H1 (cell line): ENCODE measurements at regions not wholly inside any gene's neighbourhood (a gene's known extent, or its start where the extent isn't known, plus 50 kb on each side); places are given as distances from the start of the nearest gene placed in this dataset.

ENCODE experiments used
- CTCF ChIA-PET: fragments of 300-600 bp; sonication (Branson Sonifier 250); formaldehyde crosslinking; loops from one replicate; lab custom pipeline; 2021; ENCODE audit not compliant: partially characterized antibody; lab: Charles Lee
- POLR2A ChIA-PET: fragments of 300-600 bp; sonication (Branson Sonifier 250); formaldehyde crosslinking; loops from one replicate; lab custom pipeline; 2021; ENCODE audit warnings: inconsistent platforms; ENCODE audit not compliant: partially characterized antibody; lab: Charles Lee
- DNase-seq, 2 experiments: peaks; one replicate each; pipeline versions ENCODE4 v3.0.0 to v3.0.0-alpha.2; 2010 to 2022; ENCODE audit warnings: low spot score in 2 of 2, low read depth in 1 of 2, mixed read lengths in 1 of 2
- FAIRE-seq: peaks from 2 replicates; lab custom pipeline; 2011; peaks lifted over from hg19 to GRCh38; lab: Jason Lieb, UNC
- H2AFZ ChIP-seq: 2 replicates; pipeline ENCODE4 v1.8.1; 2012; ENCODE audit warnings: low read length, inconsistent platforms
- H2AK5ac ChIP-seq: 2 replicates; pipeline ENCODE4 v1.6.1; 2013; ENCODE audit warnings: low read depth, low read length
- H2BK120ac ChIP-seq: replicated peaks from 2 replicates; pipeline ENCODE3; 2013; ENCODE audit warnings: low read depth, low read length, inconsistent platforms
- H2BK12ac ChIP-seq: 2 replicates; pipeline ENCODE4 v1.6.1; 2013; ENCODE audit warnings: low read depth, low read length
- H2BK15ac ChIP-seq: 2 replicates; pipeline ENCODE4 v1.6.1; 2013; ENCODE audit warnings: low read length
- H2BK20ac ChIP-seq: 2 replicates; pipeline ENCODE4 v1.6.1; 2013; ENCODE audit warnings: low read length
- H2BK5ac ChIP-seq: 2 replicates; pipeline ENCODE4 v1.6.1; 2013; ENCODE audit warnings: low read depth, low read length
- H3K14ac ChIP-seq: 2 replicates; pipeline ENCODE4 v1.6.1; 2013; ENCODE audit warnings: inconsistent platforms; ENCODE audit not compliant: insufficient read length
- H3K18ac ChIP-seq: 2 replicates; pipeline ENCODE4 v1.6.1; 2013; ENCODE audit warnings: low read length; ENCODE audit errors: extremely low read depth
- H3K23ac ChIP-seq: 2 replicates; pipeline ENCODE4 v1.6.1; 2013; ENCODE audit warnings: inconsistent platforms; ENCODE audit not compliant: insufficient read length
- H3K23me2 ChIP-seq: 2 replicates; pipeline ENCODE4 v1.6.1; 2013; ENCODE audit warnings: low read depth, low read length
- H3K27ac ChIP-seq: 2 replicates; pipeline ENCODE4 v1.6.1; 2011; ENCODE audit warnings: low read depth, low read length, inconsistent platforms
- H3K27me3 ChIP-seq, 4 experiments: replicated peaks in 1 of 4; 1 replicate in 1 of 4; 2 replicates in 3 of 4; pipeline versions ENCODE4 v1.6.1 to v1.8.1; 2011 to 2013; ENCODE audit warnings: low read length in 3 of 4, mild to moderate bottlenecking in 3 of 4, inconsistent platforms in 2 of 4, mixed read lengths in 2 of 4, moderate library complexity in 1 of 4; ENCODE audit not compliant: control insufficient read depth in 3 of 4, insufficient read depth in 3 of 4; ENCODE audit errors: extremely low read depth in 1 of 4
- H3K36me3 ChIP-seq, 4 experiments: 2 replicates each; pipeline versions ENCODE4 v1.6.1 to v1.8.1; 2011 to 2013; ENCODE audit warnings: mild to moderate bottlenecking in 4 of 4, low read length in 3 of 4, moderate library complexity in 2 of 4, control low read depth in 1 of 4, inconsistent platforms in 1 of 4; ENCODE audit not compliant: insufficient read depth in 4 of 4, control insufficient read depth in 2 of 4
- H3K4ac ChIP-seq: replicated peaks from 2 replicates; pipeline ENCODE3; 2013; ENCODE audit warnings: low read length, low read depth, mixed read lengths, inconsistent platforms; ENCODE audit not compliant: insufficient read length
- H3K4me1 ChIP-seq, 4 experiments: replicated peaks in 1 of 4; 1 replicate in 1 of 4; 2 replicates in 3 of 4; pipeline versions ENCODE4 v1.6.1 to v1.8.1; 2011 to 2013; ENCODE audit warnings: low read length in 3 of 4, inconsistent platforms in 2 of 4, mixed read lengths in 1 of 4; ENCODE audit not compliant: insufficient read depth in 4 of 4, control insufficient read depth in 3 of 4
- H3K4me2 ChIP-seq, 2 experiments: 2 replicates each; pipeline versions ENCODE4 v1.6.1 to v1.8.1; 2011 to 2013; ENCODE audit warnings: low read depth in 2 of 2, low read length in 2 of 2, control low read depth in 1 of 2, inconsistent platforms in 1 of 2, mild to moderate bottlenecking in 1 of 2; ENCODE audit not compliant: insufficient read depth in 1 of 2
- H3K4me3 ChIP-seq, 4 experiments: fragments of 200-600, 300-600 bp in 1 of 4; sonication (generic), shearing (Covaris generic), sonication (Bioruptor Twin) in 1 of 4; 2 replicates each; pipeline versions ENCODE4 v1.5.1 to v1.8.1; 2011 to 2016; ENCODE audit warnings: low read length in 4 of 4, low read depth in 3 of 4, control low read depth in 2 of 4, inconsistent platforms in 2 of 4, mild to moderate bottlenecking in 2 of 4, mixed read lengths in 1 of 4, moderate library complexity in 1 of 4; ENCODE audit not compliant: insufficient read depth in 2 of 4; ENCODE audit errors: extremely low read depth in 1 of 4
- H3K56ac ChIP-seq: replicated peaks from 2 replicates; pipeline ENCODE3; 2013; ENCODE audit warnings: low read depth, mild to moderate bottlenecking, mixed read lengths, low read length, inconsistent platforms; ENCODE audit not compliant: insufficient read length
- H3K79me1 ChIP-seq: 2 replicates; pipeline ENCODE4 v1.6.1; 2013; ENCODE audit warnings: low read depth, low read length, control low read depth
- H3K79me2 ChIP-seq, 2 experiments: 2 replicates each; pipeline versions ENCODE4 v1.6.1 to v1.8.1; 2012 to 2013; ENCODE audit warnings: low read length in 2 of 2, mild to moderate bottlenecking in 2 of 2, inconsistent platforms in 1 of 2; ENCODE audit not compliant: insufficient read depth in 2 of 2, control insufficient read depth in 1 of 2
- H3K9ac ChIP-seq, 4 experiments: replicated peaks in 1 of 4; 1 replicate in 1 of 4; 2 replicates in 3 of 4; pipeline versions ENCODE4 v1.6.1 to v1.8.1; 2011 to 2013; ENCODE audit warnings: low read depth in 3 of 4, low read length in 3 of 4, control low read depth in 2 of 4, mild to moderate bottlenecking in 2 of 4, moderate library complexity in 2 of 4, inconsistent platforms in 1 of 4; ENCODE audit errors: extremely low read depth in 1 of 4
- H3K9me3 ChIP-seq, 2 experiments: 2 replicates each; pipeline versions ENCODE4 v1.6.1 to v1.8.1; 2012 to 2013; ENCODE audit warnings: mild to moderate bottlenecking in 2 of 2, moderate library complexity in 2 of 2, control low read depth in 1 of 2, inconsistent platforms in 1 of 2, low read depth in 1 of 2, low read length in 1 of 2, mixed read lengths in 1 of 2; ENCODE audit not compliant: insufficient read depth in 2 of 2
- H4K20me1 ChIP-seq, 2 experiments: replicated peaks in 1 of 2; 2 replicates each; pipeline versions ENCODE3 to v1.8.1; 2011 to 2013; ENCODE audit warnings: inconsistent platforms in 2 of 2, low read length in 2 of 2, mild to moderate bottlenecking in 1 of 2; ENCODE audit not compliant: insufficient read depth in 2 of 2, control insufficient read depth in 1 of 2
- H4K5ac ChIP-seq: 2 replicates; pipeline ENCODE4 v1.6.1; 2013; ENCODE audit warnings: low read length, low read depth, mixed read lengths, inconsistent platforms; ENCODE audit not compliant: insufficient read length
- H4K8ac ChIP-seq: 2 replicates; pipeline ENCODE4 v1.8.0; 2013; ENCODE audit warnings: mild to moderate bottlenecking, moderate library complexity, low read length, inconsistent platforms; ENCODE audit not compliant: insufficient read depth; ENCODE audit errors: extremely low read depth
- H4K91ac ChIP-seq: replicated peaks from 2 replicates; pipeline ENCODE3; 2013; ENCODE audit warnings: low read length, mixed read lengths, inconsistent platforms; ENCODE audit not compliant: insufficient read length
- CREB1 ChIP-seq: IDR thresholded peaks from 2 replicates; pipeline ENCODE4 v1.6.1; 2012; ENCODE audit warnings: inconsistent platforms
- EP300 ChIP-seq, 2 experiments: IDR thresholded peaks; 1 replicate in 1 of 2; 2 replicates in 1 of 2; pipeline ENCODE4 v1.6.1; 2011 to 2012; ENCODE audit warnings: low read depth in 2 of 2, low read length in 2 of 2, mild to moderate bottlenecking in 2 of 2, borderline replicate concordance in 1 of 2, inconsistent platforms in 1 of 2, moderate library complexity in 1 of 2
- KDM1A ChIP-seq: fragments of 200-600, 300-600 bp; sonication (generic); IDR thresholded peaks from 2 replicates; pipeline ENCODE4 v1.7.1; 2016; ENCODE audit warnings: mild to moderate bottlenecking, low read length, borderline replicate concordance
- KDM5A ChIP-seq: fragments of 200-600 bp; IDR thresholded peaks from 2 replicates; pipeline ENCODE4 v1.7.1; 2012; ENCODE audit warnings: mild to moderate bottlenecking, low read length, inconsistent platforms, mixed read lengths
- NRF1 ChIP-seq: IDR thresholded peaks from 2 replicates; pipeline ENCODE4 v1.6.1; 2011; ENCODE audit warnings: mild to moderate bottlenecking, low read depth, low read length, improper control_type of control experiment
- POLR2AphosphoS5 ChIP-seq: IDR thresholded peaks from 2 replicates; pipeline ENCODE4 v1.6.1; 2011; ENCODE audit warnings: low read depth, low read length
- RFX5 ChIP-seq: IDR thresholded peaks from 2 replicates; pipeline ENCODE4 v1.6.1; 2011; ENCODE audit warnings: low read depth, low read length, improper control_type of control experiment, borderline replicate concordance
- RXRA ChIP-seq: IDR thresholded peaks from 2 replicates; pipeline ENCODE4 v1.6.1; 2011; ENCODE audit warnings: low read depth, mild to moderate bottlenecking, low read length, moderate library complexity; ENCODE audit not compliant: insufficient read depth
- SAP30 ChIP-seq: fragments of 300-600 bp; sonication (generic); IDR thresholded peaks from 2 replicates; pipeline ENCODE4 v1.7.1; 2012; ENCODE audit warnings: low read length, moderate library complexity, mild to moderate bottlenecking, inconsistent platforms; ENCODE audit not compliant: insufficient read depth, insufficient replicate concordance
- SIX5 ChIP-seq: IDR thresholded peaks from 2 replicates; pipeline ENCODE4 v1.6.1; 2011; ENCODE audit warnings: mild to moderate bottlenecking, low read depth, low read length
- SP1 ChIP-seq: IDR thresholded peaks from 2 replicates; pipeline ENCODE4 v1.6.1; 2011; ENCODE audit warnings: low read depth, low read length
- TAF1 ChIP-seq: IDR thresholded peaks from 2 replicates; pipeline ENCODE4 v1.6.1; 2011; ENCODE audit warnings: mild to moderate bottlenecking, low read depth, low read length
- TAF7 ChIP-seq: optimal IDR thresholded peaks from 2 replicates; pipeline ENCODE3; 2011; ENCODE audit warnings: low read depth, mild to moderate bottlenecking, inconsistent platforms, low read length, moderate library complexity, borderline replicate concordance
- TCF12 ChIP-seq: IDR thresholded peaks from 2 replicates; pipeline ENCODE4 v1.6.1; 2011; ENCODE audit warnings: low read depth, mild to moderate bottlenecking, low read length
- ZNF274 ChIP-seq: IDR thresholded peaks from 2 replicates; pipeline ENCODE4 v1.7.0; 2012; ENCODE audit warnings: low read length, borderline replicate concordance; ENCODE audit errors: extremely low read depth
- WGBS, 2 experiments: shearing (Covaris generic) in 1 of 2; methylation state at CpG; one replicate each; pipeline versions ENCODE4 v1.1.6 to v1.1.7; 2013 to 2015; ENCODE audit warnings: low lambda C conversion rate in 2 of 2, mixed read lengths in 2 of 2, inconsistent platforms in 1 of 2, low coverage in 1 of 2, missing lambda C conversion rate in 1 of 2; ENCODE audit not compliant: insufficient replicate concordance in 2 of 2, insufficient coverage in 1 of 2, insufficient read length in 1 of 2; ENCODE audit errors: extremely low coverage in 1 of 2, missing lambda C conversion rate in 1 of 2; 5-methylcytosine and 5-hydroxymethylcytosine counted together
- TF ChIP-seq, protein P1 (sequence below): IDR thresholded peaks from 2 replicates; pipeline ENCODE4 v1.6.1; 2012; ENCODE audit warnings: inconsistent platforms

DNA sequence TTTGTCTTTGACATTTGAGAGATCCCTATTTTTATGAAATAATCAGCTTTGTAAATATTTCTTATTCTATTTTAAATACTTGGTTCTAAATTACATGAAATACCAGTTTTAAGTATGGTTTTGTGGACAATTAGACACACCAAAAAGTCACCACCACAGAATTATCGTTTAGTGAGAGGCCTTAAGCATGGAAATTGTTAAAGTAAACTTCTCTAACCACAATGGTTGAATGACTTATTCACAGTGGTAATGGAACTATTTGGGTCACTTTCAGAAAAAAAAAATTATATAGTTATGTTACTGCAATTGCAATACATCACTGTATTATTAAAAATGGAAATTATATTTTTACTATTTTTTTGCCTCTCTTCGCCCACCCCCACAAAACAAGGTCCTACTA is 1252.5 kb downstream of the EFNA5 start:
- H3K9me3 ChIP-seq = no peaks in the 10 kb centered on the region
- H3K14ac ChIP-seq = no peak overlapping the region
- ChIA-PET POLR2A (no interaction called here), CTCF (no interaction called here)
- no peak overlapping the region for H2BK5ac ChIP-seq
- no peak overlapping the region for H4K8ac ChIP-seq
- H4K20me1 ChIP-seq = no peaks in the 10 kb centered on the region
- H3K4me2 ChIP-seq = no peak overlapping the region
- no peaks in the 10 kb centered on the region for H3K79me1 ChIP-seq
- WGBS, 2 experiments = 90% methylated on average over 2 of the region's 2 CpGs; no CpG with 5 or more reads in 1 of the 2 experiments
- H4K5ac ChIP-seq = no peak overlapping the region
- no peak overlapping the region for H3K27ac ChIP-seq
- no peak for FAIRE-seq
- H3K79me2 ChIP-seq = no peaks in the 10 kb centered on the region
- no peak overlapping the region for H3K56ac ChIP-seq
- no peaks in the 10 kb centered on the region for H3K27me3 ChIP-seq
- H3K4me1 ChIP-seq = no peaks in the 10 kb centered on the region
- H2BK15ac ChIP-seq = no peak overlapping the region
- no peak overlapping the region for H3K9ac ChIP-seq
- H2BK120ac ChIP-seq = no peak overlapping the region
- H2BK20ac ChIP-seq = no peak overlapping the region
- H3K4me3 ChIP-seq = no peak overlapping the region
- no peaks in the 10 kb centered on the region for H3K23me2 ChIP-seq
- H2AK5ac ChIP-seq = no peak overlapping the region
- H3K36me3 ChIP-seq = no peaks in the 10 kb centered on the region
- H3K18ac ChIP-seq = no peak overlapping the region
- no peak overlapping the region for H4K91ac ChIP-seq
- no peak overlapping the region for H3K23ac ChIP-seq
- no peak overlapping the region for H2BK12ac ChIP-seq
- no peak overlapping the region for H3K4ac ChIP-seq
- no peak for DNase-seq
- H2AFZ ChIP-seq = no peak overlapping the region
- no peak for TF ChIP-seq SAP30
- no peak for TF ChIP-seq NRF1
- TF ChIP-seq, protein P1, sequence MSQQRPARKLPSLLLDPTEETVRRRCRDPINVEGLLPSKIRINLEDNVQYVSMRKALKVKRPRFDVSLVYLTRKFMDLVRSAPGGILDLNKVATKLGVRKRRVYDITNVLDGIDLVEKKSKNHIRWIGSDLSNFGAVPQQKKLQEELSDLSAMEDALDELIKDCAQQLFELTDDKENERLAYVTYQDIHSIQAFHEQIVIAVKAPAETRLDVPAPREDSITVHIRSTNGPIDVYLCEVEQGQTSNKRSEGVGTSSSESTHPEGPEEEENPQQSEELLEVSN = no peak
- TF ChIP-seq RFX5 = no peak
- TF ChIP-seq RXRA = no peak
- TF ChIP-seq POLR2AphosphoS5 = no peak
- no peak for TF ChIP-seq KDM5A
- no peak for TF ChIP-seq TAF7
- no peak for TF ChIP-seq EP300 (IDR thresholded peaks at IDR 0.05; ENCODE audit: borderline replicate concordance in 1 of 2, low read depth in 2 of 2, low read length in 2 of 2)
- no peak for TF ChIP-seq KDM1A
- TF ChIP-seq TCF12 = no peak
- TF ChIP-seq SP1 = no peak
- no peak for TF ChIP-seq SIX5
- no peak for TF ChIP-seq ZNF274
- TF ChIP-seq TAF1 = no peak
- TF ChIP-seq CREB1 = no peak
